ENCODE measurements at regions not wholly inside any gene's neighbourhood (a gene's known extent, or its start where the extent isn't known, plus 50 kb on each side); places are given as distances from the start of the nearest gene placed in this dataset.

- POLR2A ChIA-PET: no interaction called here
- TF ChIP-seq HDGF (IDR thresholded peaks at IDR 0.05; ENCODE audit: borderline replicate concordance): no peak
- no peak for TF ChIP-seq SP1 (IDR thresholded peaks at IDR 0.05)
- no peak for TF ChIP-seq PKNOX1 (IDR thresholded peaks at IDR 0.05)
- no peak for TF ChIP-seq L3MBTL2 (conservative IDR thresholded peaks at IDR 0.05)
- TF ChIP-seq TARDBP (IDR thresholded peaks at IDR 0.05): no peak
- TF ChIP-seq FOXK2 (IDR thresholded peaks at IDR 0.05): no peak
- TF ChIP-seq NFRKB (IDR thresholded peaks at IDR 0.05): no peak
- TF ChIP-seq CTBP1 (IDR thresholded peaks at IDR 0.05; ENCODE audit: borderline replicate concordance): no peak
- TF ChIP-seq ZNF384 (IDR thresholded peaks at IDR 0.05): no peak
- TF ChIP-seq FOXM1 (IDR thresholded peaks at IDR 0.05; ENCODE audit: borderline replicate concordance): no peak
- no peak for TF ChIP-seq ARNT (IDR thresholded peaks at IDR 0.05)
- no peak for TF ChIP-seq SUZ12 (IDR thresholded peaks at IDR 0.05)
- TF ChIP-seq FOXA1 (IDR thresholded peaks at IDR 0.05): no peak
- no peak for TF ChIP-seq LEF1 (IDR thresholded peaks at IDR 0.05; ENCODE audit: borderline replicate concordance)
- no peak for TF ChIP-seq BHLHE40 (IDR thresholded peaks at IDR 0.05; ENCODE audit: borderline replicate concordance)
- TF ChIP-seq ELF4 (IDR thresholded peaks at IDR 0.05): no peak
- no peak for DNase-seq (ENCODE audit: extremely low spot score)
- CTCF ChIA-PET: no interaction called here
Measured at GRCh38 chr12:115709540-115710011, 567.9 kb downstream of the MED13L start.

DNA sequence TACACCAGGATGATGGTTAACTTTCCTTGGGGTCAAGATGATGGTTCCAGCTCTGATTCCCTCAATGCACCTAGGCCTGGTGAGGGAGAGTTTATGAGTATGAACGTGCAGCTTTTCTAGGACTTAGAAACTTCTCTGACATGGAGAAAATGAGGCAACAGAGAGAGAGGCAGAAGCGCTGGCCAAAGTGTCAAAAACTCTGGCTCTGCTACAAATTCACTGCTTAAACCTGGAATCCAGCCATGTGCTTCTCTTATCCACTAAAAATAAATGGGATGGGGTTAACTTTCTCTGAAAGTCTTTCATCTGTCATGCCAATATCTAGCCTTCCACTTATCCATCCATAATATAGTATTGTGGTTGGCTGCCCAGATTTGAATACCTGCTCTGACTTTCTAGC, 568.7 kb downstream of the MED13L start:
- ChIA-PET POLR2A (no interaction called here), CTCF (no interaction called here)
- TF ChIP-seq NFRKB (IDR thresholded peaks at IDR 0.05) (no peak), HDGF (IDR thresholded peaks at IDR 0.05; ENCODE audit: borderline replicate concordance) (no peak)
- DNase-seq (ENCODE audit: extremely low spot score): no peak

- DNase-seq (ENCODE audit: extremely low spot score): no peak
- CTCF ChIA-PET: no interaction called here
- POLR2A ChIA-PET: no interaction called here
- TF ChIP-seq ARNT (IDR thresholded peaks at IDR 0.05) (no peak), ZNF384 (IDR thresholded peaks at IDR 0.05) (no peak), LEF1 (IDR thresholded peaks at IDR 0.05; ENCODE audit: borderline replicate concordance) (no peak), NFRKB (IDR thresholded peaks at IDR 0.05) (no peak), HDGF (IDR thresholded peaks at IDR 0.05; ENCODE audit: borderline replicate concordance) (no peak), ELF4 (IDR thresholded peaks at IDR 0.05) (no peak), SUZ12 (IDR thresholded peaks at IDR 0.05) (no peak)
Measured at GRCh38 chr12:115700896-115701465, 576.5 kb downstream of the MED13L start.

DNA sequence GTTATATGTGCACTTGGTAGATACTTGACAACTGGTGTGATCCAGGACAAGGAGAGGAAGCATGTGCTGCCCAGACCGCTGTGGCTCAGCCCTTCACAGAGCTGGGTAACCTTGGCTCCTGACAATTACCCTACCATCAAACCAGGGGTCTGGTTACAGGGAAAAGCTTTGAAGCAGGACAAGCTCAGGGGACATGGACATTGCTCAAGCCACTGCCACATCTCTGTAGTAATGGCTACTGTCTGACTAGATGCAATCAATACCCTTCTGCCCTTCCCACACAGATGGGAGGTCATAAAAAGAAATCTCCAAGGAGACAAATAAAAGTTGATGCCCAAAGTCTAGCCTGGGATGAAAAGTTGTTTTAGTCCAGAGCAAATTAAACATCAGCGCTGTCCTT, 577.4 kb downstream of the MED13L start:
- CTCF ChIA-PET: no interaction called here
- TF ChIP-seq HDGF (IDR thresholded peaks at IDR 0.05; ENCODE audit: borderline replicate concordance): no peak
- TF ChIP-seq CTBP1 (IDR thresholded peaks at IDR 0.05; ENCODE audit: borderline replicate concordance): no peak
- TF ChIP-seq LEF1 (IDR thresholded peaks at IDR 0.05; ENCODE audit: borderline replicate concordance): no peak
- TF ChIP-seq ELF4 (IDR thresholded peaks at IDR 0.05): no peak
- TF ChIP-seq SUZ12 (IDR thresholded peaks at IDR 0.05): no peak
- TF ChIP-seq PKNOX1 (IDR thresholded peaks at IDR 0.05): no peak
- TF ChIP-seq FOXM1 (IDR thresholded peaks at IDR 0.05; ENCODE audit: borderline replicate concordance): no peak
- TF ChIP-seq FOXA1 (IDR thresholded peaks at IDR 0.05): no peak
- no peak for TF ChIP-seq ARNT (IDR thresholded peaks at IDR 0.05)
- TF ChIP-seq NFRKB (IDR thresholded peaks at IDR 0.05): no peak
- no peak for TF ChIP-seq TARDBP (IDR thresholded peaks at IDR 0.05)
- no peak for TF ChIP-seq SP1 (IDR thresholded peaks at IDR 0.05)
- no peak for TF ChIP-seq L3MBTL2 (conservative IDR thresholded peaks at IDR 0.05)
- no peak for TF ChIP-seq BHLHE40 (IDR thresholded peaks at IDR 0.05; ENCODE audit: borderline replicate concordance)
- no peak for TF ChIP-seq ZNF384 (IDR thresholded peaks at IDR 0.05)
- no peak for TF ChIP-seq FOXK2 (IDR thresholded peaks at IDR 0.05)
- DNase-seq (ENCODE audit: extremely low spot score): no peak
- POLR2A ChIA-PET: no interaction called here

- CTCF ChIA-PET: no interaction called here
- no peak for TF ChIP-seq TARDBP (IDR thresholded peaks at IDR 0.05)
- TF ChIP-seq L3MBTL2 (conservative IDR thresholded peaks at IDR 0.05): no peak
- no peak for TF ChIP-seq SUZ12 (IDR thresholded peaks at IDR 0.05)
- no peak for TF ChIP-seq ZNF384 (IDR thresholded peaks at IDR 0.05)
- no peak for TF ChIP-seq FOXA1 (IDR thresholded peaks at IDR 0.05)
- TF ChIP-seq SP1 (IDR thresholded peaks at IDR 0.05): no peak
- no peak for TF ChIP-seq ELF4 (IDR thresholded peaks at IDR 0.05)
- TF ChIP-seq ARNT (IDR thresholded peaks at IDR 0.05): no peak
- no peak for TF ChIP-seq PKNOX1 (IDR thresholded peaks at IDR 0.05)
- TF ChIP-seq FOXK2 (IDR thresholded peaks at IDR 0.05): no peak
- TF ChIP-seq HDGF (IDR thresholded peaks at IDR 0.05; ENCODE audit: borderline replicate concordance): no peak
- no peak for TF ChIP-seq FOXM1 (IDR thresholded peaks at IDR 0.05; ENCODE audit: borderline replicate concordance)
- POLR2A ChIA-PET: no interaction called here
- DNase-seq (ENCODE audit: extremely low spot score): no peak
Measured at GRCh38 chr12:115698257-115698656, 579.2 kb downstream of the MED13L start.

- CTCF ChIA-PET: no interaction called here
- DNase-seq (ENCODE audit: extremely low spot score): no peak
- no peak for TF ChIP-seq LEF1 (IDR thresholded peaks at IDR 0.05; ENCODE audit: borderline replicate concordance)
- no peak for TF ChIP-seq BHLHE40 (IDR thresholded peaks at IDR 0.05; ENCODE audit: borderline replicate concordance)
- no peak for TF ChIP-seq TARDBP (IDR thresholded peaks at IDR 0.05)
- no peak for TF ChIP-seq ZNF384 (IDR thresholded peaks at IDR 0.05)
- no peak for TF ChIP-seq NFRKB (IDR thresholded peaks at IDR 0.05)
- no peak for TF ChIP-seq ARNT (IDR thresholded peaks at IDR 0.05)
- no peak for TF ChIP-seq CTBP1 (IDR thresholded peaks at IDR 0.05; ENCODE audit: borderline replicate concordance)
- no peak for TF ChIP-seq FOXA1 (IDR thresholded peaks at IDR 0.05)
- no peak for TF ChIP-seq ELF4 (IDR thresholded peaks at IDR 0.05)
- no peak for TF ChIP-seq FOXM1 (IDR thresholded peaks at IDR 0.05; ENCODE audit: borderline replicate concordance)
- no peak for TF ChIP-seq SP1 (IDR thresholded peaks at IDR 0.05)
- no peak for TF ChIP-seq SUZ12 (IDR thresholded peaks at IDR 0.05)
- POLR2A ChIA-PET: no interaction called here
Measured at GRCh38 chr12:115697340-115697739, 580.2 kb downstream of the MED13L start.
